Tibial artery (tissue), 4 donors: ENCODE measurements at regions not wholly inside any gene's neighbourhood (a gene's known extent, or its start where the extent isn't known, plus 50 kb on each side); places are given as distances from the start of the nearest gene placed in this dataset.

Experiments
- DNase-seq, 2 donors: peaks; one replicate each; pipeline ENCODE4 v3.0.0-alpha.2; 2019
- H3K27ac ChIP-seq, 2 donors: fragments of 200-600 bp; sonication (generic) in 1 of 2; 1 replicate in 1 of 2; 2 replicates in 1 of 2; pipeline ENCODE4 v1.5.1; 2018 to 2019; ENCODE audit warnings: mild to moderate bottlenecking in 1 of 2
- H3K27me3 ChIP-seq, 2 donors: fragments of 200-600 bp; sonication (generic) in 1 of 2; one replicate each; pipeline versions ENCODE4 v1.5.1 to v1.6.0; 2016 to 2019
- H3K36me3 ChIP-seq, 3 donors: fragments of 200-600 bp; sonication (generic) in 2 of 3; one replicate each; pipeline ENCODE4 v1.5.1; 2016 to 2019; ENCODE audit warnings: mild to moderate bottlenecking in 2 of 3
- H3K4me1 ChIP-seq, 4 donors: fragments of 200-600 bp; sonication (generic) in 2 of 4; 1 replicate in 3 of 4; 2 replicates in 1 of 4; pipeline ENCODE4 v1.5.1; 2016 to 2019
- H3K4me3 ChIP-seq, 2 donors: fragments of 200-600 bp; sonication (generic) in 1 of 2; 1 replicate in 1 of 2; 2 replicates in 1 of 2; pipeline ENCODE4 v1.5.1; 2018 to 2019; ENCODE audit warnings: mild to moderate bottlenecking in 2 of 2
- H3K9me3 ChIP-seq, 3 donors: fragments of 200-600 bp; sonication (generic) in 1 of 3; one replicate each; pipeline ENCODE4 v1.5.1; 2016 to 2019
- intact Hi-C: fragments of 100-400 bp; cut with DNase I; formaldehyde crosslinking; loops from one replicate; pipeline ENCODE4 v1.15.0; 2023; ENCODE audit warnings: low total_unique reads
- TF ChIP-seq, protein P1 (sequence below), 2 experiments: fragments of 200-600 bp in 1 of 2; fragments of 450-650 bp in 1 of 2; IDR thresholded peaks; one replicate each; pipeline ENCODE4 v1.5.1; 2017 to 2019; ENCODE audit warnings: antibody characterized with exemption in 2 of 2, mild to moderate bottlenecking in 1 of 2, moderate library complexity in 1 of 2

DNA sequence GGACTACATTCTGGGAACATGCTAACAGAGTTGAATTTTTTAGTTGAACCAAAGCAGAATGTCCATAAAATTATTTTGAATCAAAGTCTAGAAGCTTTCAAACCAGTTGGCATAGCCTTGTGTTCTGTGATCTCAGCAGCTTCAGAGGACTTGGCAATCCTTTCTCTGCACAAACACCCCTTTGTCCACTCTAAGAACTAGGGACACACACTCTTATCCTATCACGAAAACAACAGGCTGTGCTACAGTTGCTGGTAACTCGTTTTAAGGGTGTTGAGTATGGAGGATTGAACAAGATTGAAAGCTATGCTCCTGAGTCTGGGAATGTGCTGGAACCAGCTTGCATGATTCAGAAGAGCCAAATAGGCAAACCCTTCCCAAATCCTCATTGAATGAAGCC is 76.4 kb upstream of the PRSS58 start:
- H3K36me3 ChIP-seq, result no peaks in the 10 kb centered on the region
- TF ChIP-seq, protein P1, sequence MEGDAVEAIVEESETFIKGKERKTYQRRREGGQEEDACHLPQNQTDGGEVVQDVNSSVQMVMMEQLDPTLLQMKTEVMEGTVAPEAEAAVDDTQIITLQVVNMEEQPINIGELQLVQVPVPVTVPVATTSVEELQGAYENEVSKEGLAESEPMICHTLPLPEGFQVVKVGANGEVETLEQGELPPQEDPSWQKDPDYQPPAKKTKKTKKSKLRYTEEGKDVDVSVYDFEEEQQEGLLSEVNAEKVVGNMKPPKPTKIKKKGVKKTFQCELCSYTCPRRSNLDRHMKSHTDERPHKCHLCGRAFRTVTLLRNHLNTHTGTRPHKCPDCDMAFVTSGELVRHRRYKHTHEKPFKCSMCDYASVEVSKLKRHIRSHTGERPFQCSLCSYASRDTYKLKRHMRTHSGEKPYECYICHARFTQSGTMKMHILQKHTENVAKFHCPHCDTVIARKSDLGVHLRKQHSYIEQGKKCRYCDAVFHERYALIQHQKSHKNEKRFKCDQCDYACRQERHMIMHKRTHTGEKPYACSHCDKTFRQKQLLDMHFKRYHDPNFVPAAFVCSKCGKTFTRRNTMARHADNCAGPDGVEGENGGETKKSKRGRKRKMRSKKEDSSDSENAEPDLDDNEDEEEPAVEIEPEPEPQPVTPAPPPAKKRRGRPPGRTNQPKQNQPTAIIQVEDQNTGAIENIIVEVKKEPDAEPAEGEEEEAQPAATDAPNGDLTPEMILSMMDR (IDR thresholded peaks at IDR 0.05), result no peak
- H3K4me1 ChIP-seq, result no peaks in the 10 kb centered on the region
- intact Hi-C loops, result no loop called here
- no peaks in the 10 kb centered on the region for H3K9me3 ChIP-seq
- peaks cover 0 to 3% of the 10 kb centered on the region in 2 donors for H3K27me3 ChIP-seq
- DNase-seq, result no peak
- H3K27ac ChIP-seq, result no peak overlapping the region
- H3K4me3 ChIP-seq, result no peak overlapping the region

DNA sequence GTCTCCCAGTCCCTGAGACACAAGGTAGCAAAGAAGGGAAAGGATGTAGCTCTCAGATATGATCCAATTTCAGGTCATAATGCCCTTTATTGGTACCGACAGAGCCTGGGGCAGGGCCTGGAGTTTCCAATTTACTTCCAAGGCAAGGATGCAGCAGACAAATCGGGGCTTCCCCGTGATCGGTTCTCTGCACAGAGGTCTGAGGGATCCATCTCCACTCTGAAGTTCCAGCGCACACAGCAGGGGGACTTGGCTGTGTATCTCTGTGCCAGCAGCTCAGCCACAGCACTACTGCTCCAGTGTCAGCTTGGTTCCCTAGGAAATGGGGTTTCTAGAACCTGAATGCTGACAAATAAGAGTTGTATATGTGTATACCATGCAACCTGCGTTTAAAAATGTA is 74.6 kb upstream of the PRSS58 start:
- no peak for DNase-seq
- Histone ChIP-seq H3K4me1 (no peaks in the 10 kb centered on the region), H3K27me3 (peaks cover 0 to 4% of the 10 kb centered on the region in 2 donors), H3K9me3 (no peaks in the 10 kb centered on the region), H3K27ac (no peak overlapping the region), H3K36me3 (no peaks in the 10 kb centered on the region), H3K4me3 (no peak overlapping the region)
- intact Hi-C loops, result no loop called here
- TF ChIP-seq, protein P1 (IDR thresholded peaks at IDR 0.05), result no peak

DNA sequence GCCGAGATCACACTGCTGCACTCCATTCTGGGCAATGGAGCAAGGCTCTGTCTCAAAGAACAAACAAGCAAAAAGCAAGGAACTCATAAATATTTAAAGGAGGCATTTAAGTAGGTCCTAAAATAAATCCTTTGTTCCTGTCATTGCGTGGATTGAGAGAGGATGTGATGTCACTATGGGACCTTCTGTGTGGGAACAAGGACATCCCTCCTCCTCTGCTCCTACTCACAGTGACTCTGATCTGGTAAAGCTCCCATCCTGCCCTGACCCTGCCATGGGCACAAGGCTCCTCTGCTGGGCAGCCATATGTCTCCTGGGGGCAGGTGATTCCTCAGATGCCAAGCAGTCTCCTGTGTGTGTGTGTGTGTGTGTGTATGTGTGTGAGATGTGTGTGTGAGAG is 74.1 kb upstream of the PRSS58 start:
- Histone ChIP-seq H3K9me3 (no peaks in the 10 kb centered on the region), H3K36me3 (no peaks in the 10 kb centered on the region), H3K4me3 (no peak overlapping the region), H3K27ac (no peak overlapping the region), H3K4me1 (no peaks in the 10 kb centered on the region), H3K27me3 (peaks cover 0 to 4% of the 10 kb centered on the region in 2 donors)
- TF ChIP-seq, protein P1 (IDR thresholded peaks at IDR 0.05), result no peak
- DNase-seq, result no peak
- intact Hi-C loops, result no loop called here

DNA sequence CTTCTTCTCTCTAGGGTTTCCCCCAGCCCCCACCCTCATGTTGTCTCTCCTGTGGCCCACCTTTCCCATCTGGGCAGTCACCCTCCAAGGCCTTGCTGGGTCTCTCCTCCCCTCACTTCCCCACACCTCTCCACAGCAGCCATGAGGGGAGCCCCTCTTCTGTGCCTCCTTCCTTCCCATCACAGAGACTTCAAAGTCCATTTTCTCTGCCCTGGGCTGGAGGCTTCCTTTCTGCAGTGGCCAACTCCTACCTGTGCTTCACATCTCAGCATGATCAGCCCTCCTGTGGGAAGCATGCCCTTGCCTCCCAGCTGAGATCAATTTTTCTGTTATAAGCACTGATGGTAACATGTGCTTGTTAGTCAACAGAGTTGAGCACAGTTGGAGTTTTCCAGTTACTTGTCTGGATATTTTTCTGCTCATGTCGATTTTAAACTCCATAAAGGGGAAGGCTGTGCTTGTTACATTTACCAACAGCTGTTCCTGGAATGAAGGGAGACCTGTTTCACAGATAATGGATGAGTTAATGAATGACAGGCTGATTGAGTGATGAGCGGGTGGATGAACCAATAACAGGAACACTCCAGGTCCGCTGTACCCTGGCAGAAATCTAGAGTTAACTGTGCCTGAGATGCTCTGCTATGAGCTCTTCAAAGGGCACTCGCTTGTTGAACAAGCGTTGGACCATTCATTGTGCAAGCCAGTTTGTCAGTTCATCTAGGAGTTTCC is 71.4 kb upstream of the PRSS58 start:
- Histone ChIP-seq H3K9me3 (no peaks in the 10 kb centered on the region), H3K27ac (no peak overlapping the region), H3K4me3 (no peak overlapping the region), H3K36me3 (no peaks in the 10 kb centered on the region), H3K27me3 (peaks cover 0 to 4% of the 10 kb centered on the region in 2 donors), H3K4me1 (no peaks in the 10 kb centered on the region)
- TF ChIP-seq, protein P1 (IDR thresholded peaks at IDR 0.05), result no peak
- intact Hi-C loops, result no loop called here
- DNase-seq, result no peak

DNA sequence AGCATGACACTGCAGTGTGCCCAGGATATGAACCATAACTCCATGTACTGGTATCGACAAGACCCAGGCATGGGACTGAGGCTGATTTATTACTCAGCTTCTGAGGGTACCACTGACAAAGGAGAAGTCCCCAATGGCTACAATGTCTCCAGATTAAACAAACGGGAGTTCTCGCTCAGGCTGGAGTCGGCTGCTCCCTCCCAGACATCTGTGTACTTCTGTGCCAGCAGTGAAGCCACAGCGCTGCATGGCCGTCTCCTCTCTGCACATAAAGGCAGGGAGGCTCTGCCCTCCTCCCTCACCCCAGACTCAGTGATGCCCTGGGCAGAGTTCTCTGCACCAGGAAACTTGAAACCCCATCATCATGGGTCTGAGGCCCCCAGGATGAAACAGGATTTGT is 70.7 kb upstream of the PRSS58 start:
- Histone ChIP-seq H3K4me1 (no peaks in the 10 kb centered on the region), H3K27ac (no peak overlapping the region), H3K36me3 (no peaks in the 10 kb centered on the region), H3K27me3 (peaks cover 0 to 4% of the 10 kb centered on the region in 2 donors), H3K9me3 (no peaks in the 10 kb centered on the region), H3K4me3 (no peak overlapping the region)
- TF ChIP-seq, protein P1 (IDR thresholded peaks at IDR 0.05), result no peak
- DNase-seq, result no peak
- intact Hi-C loops, result no loop called here
